Stomach (tissue), 4 donors: ENCODE measurements at regions not wholly inside any gene's neighbourhood (a gene's known extent, or its start where the extent isn't known, plus 50 kb on each side); places are given as distances from the start of the nearest gene placed in this dataset.

Experiments used
- CTCF ChIP-seq, 7 experiments: fragments of 450-650 bp in 4 of 7; fragments of 200-600 bp in 3 of 7; sonication (generic) in 3 of 7; IDR thresholded peaks; one replicate each; pipeline ENCODE4 v1.5.1; 2016 to 2019; ENCODE audit warnings: antibody characterized with exemption in 7 of 7, control low read depth in 2 of 7, mild to moderate bottlenecking in 1 of 7
- EP300 ChIP-seq: sonication (generic); formaldehyde crosslinking; IDR thresholded peaks from one replicate; pipeline ENCODE4 v1.6.1; 2017; ENCODE audit warnings: antibody characterized with exemption
- POLR2A ChIP-seq, 4 donors: fragments of 450-650 bp; IDR thresholded peaks; one replicate each; pipeline ENCODE4 v1.6.1; 2016; ENCODE audit warnings: antibody characterized with exemption in 4 of 4, control low read depth in 2 of 4, mild to moderate bottlenecking in 1 of 4, moderate library complexity in 1 of 4
- POLR2AphosphoS5 ChIP-seq, 3 donors: sonication (generic); formaldehyde crosslinking; IDR thresholded peaks; one replicate each; pipeline ENCODE4 v1.6.1; 2016; ENCODE audit warnings: antibody characterized with exemption in 3 of 3

DNA sequence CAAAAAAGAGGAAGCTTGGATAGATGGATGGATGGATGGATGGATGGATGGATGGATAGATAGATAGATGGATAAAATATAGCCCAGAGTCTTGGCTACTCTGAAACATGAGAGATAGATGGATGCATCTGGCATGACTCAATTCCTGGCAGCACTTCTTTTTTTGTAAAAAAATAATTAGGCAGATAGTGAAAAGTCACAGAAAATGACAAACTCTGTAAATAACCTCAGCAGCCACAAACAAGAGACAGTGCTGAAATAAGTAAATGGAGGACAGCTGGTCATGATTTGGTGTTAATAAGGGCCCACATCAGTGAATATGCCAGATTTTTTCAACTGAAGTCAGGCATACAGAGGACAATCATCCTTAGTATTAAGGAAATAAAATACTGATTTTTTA lies 585.0 kb upstream of the GCFC2 start:
- TF ChIP-seq POLR2A (IDR thresholded peaks at IDR 0.05) = no peak
- TF ChIP-seq CTCF (IDR thresholded peaks at IDR 0.05) = no peak
- no peak for TF ChIP-seq POLR2AphosphoS5 (IDR thresholded peaks at IDR 0.05)
- TF ChIP-seq EP300 = no peak
